ENCODE measurements at regions not wholly inside any gene's neighbourhood (a gene's known extent, or its start where the extent isn't known, plus 50 kb on each side); places are given as distances from the start of the nearest gene placed in this dataset.

DNA sequence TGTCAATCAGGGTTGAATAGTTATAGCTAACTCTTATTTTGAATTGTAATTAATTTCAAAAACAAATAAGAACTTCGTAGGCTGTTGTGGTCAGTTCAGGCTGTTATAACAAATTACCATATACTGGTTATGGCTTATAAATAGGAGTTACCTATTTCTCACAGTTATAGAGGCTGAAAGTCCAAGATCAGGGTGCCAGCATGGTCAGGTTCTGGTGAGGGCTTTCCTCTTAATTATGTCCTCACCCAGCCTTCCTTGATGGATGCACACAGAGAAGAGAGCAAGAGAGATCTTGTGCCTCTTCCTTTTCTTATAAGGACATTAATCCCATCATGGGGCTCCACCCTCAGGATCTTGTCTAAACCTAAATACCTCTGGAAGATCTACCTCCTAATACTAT is 265.9 kb upstream of the SUCLG2 start:
- TF ChIP-seq, protein P1, sequence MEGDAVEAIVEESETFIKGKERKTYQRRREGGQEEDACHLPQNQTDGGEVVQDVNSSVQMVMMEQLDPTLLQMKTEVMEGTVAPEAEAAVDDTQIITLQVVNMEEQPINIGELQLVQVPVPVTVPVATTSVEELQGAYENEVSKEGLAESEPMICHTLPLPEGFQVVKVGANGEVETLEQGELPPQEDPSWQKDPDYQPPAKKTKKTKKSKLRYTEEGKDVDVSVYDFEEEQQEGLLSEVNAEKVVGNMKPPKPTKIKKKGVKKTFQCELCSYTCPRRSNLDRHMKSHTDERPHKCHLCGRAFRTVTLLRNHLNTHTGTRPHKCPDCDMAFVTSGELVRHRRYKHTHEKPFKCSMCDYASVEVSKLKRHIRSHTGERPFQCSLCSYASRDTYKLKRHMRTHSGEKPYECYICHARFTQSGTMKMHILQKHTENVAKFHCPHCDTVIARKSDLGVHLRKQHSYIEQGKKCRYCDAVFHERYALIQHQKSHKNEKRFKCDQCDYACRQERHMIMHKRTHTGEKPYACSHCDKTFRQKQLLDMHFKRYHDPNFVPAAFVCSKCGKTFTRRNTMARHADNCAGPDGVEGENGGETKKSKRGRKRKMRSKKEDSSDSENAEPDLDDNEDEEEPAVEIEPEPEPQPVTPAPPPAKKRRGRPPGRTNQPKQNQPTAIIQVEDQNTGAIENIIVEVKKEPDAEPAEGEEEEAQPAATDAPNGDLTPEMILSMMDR (conservative IDR thresholded peaks at IDR 0.05; ENCODE audit: low read depth, low read length) = no peak
- no peak for TF ChIP-seq EZH2 (IDR thresholded peaks at IDR 0.05; ENCODE audit: borderline replicate concordance, low read depth, low read length, poor library complexity, severe bottlenecking)
